ENCODE measurements at regions not wholly inside any gene's neighbourhood (a gene's known extent, or its start where the extent isn't known, plus 50 kb on each side); places are given as distances from the start of the nearest gene placed in this dataset.

DNA sequence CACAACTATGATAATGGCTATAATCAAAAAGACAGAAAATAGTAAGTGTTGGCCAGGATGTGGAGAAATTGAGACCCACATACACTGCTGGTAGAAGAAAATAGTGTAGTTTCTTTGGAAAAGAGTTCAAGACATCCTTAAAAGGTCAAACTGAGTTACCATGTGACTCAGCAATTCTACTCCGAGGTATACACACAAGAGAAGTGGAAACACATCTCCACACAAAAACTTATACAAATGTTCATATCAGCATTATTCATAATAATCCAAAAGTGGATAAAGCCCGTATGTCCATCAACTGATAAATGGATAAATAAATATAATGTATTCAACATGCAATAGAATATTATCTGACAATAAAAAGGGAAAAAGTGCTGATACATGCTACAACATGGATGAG, 532.2 kb downstream of the NR2F1-AS1 start:
- no peak for DNase-seq

GRCh38 chr5:93044859-93045666, 536.0 kb downstream of the NR2F1-AS1 start:
- no peak for DNase-seq

- no peak for DNase-seq
Measured at GRCh38 chr5:93039888-93040287, 541.1 kb downstream of the NR2F1-AS1 start.

DNA sequence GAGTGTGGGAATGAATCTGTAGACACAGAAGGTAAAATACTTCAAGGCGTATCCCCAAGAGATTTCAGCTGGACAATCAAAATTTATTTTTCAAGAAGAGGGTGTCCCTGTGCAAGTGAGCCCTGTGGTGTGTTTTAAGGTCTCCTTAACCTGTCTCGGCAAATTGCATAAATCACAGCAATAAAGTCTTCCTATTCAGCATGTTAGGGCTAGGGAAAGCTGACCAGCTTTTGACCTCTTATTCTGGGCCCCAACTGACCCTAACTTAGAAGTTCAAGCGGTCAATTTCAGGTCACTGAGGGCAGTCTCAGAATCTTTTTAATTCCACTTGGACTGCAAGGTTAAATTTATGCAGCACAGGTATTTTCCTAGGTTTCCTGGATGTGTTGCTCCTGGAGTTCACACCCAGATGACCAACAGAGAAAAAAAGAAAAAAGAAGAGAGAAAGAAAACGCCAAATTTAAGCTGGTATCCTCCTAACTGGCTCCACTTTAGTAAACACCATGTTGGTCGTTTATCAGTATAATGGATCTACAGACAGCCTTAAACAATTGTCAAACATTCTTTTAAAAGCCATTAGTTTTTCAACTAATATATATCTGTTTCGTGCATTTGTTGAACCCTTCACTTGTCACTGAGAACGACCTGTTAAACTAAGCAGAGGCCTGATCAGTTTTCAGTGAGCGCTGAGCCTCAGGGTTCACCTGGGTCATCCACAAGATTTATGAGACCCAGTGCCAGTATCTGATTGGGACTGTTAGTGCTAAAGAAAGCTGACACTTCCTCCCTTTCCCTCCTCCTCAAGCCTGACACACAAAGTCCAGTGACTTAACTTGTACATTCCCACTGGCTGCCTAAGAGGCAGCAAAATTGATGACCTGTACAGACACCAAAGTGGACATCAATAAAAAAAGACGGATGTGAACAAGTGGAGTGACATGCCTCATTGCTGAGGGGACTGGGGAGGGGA, 546.1 kb downstream of the NR2F1-AS1 start:
- no peak for DNase-seq

GRCh38 chr5:93022796-93023447, 558.1 kb downstream of the NR2F1-AS1 start:
- DNase-seq, result no peak

DNA sequence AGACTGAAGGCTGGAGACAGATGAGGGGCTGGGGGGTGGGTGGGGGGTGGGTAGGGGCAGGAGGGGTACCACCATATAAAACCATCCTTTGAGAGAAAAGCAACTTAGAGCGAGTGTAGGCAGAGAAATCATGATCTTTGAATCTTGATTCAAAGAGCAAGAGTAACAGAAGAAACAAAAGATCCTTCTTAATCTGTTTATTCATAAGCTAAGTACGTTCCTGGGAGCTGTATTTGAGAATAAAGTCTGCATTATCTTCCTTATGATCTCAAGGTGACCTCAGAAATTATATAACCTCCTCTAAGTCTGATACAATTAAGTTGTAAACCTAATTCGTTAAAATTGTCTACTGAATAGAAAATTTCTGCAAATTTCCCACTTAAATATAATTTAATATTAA, 558.8 kb downstream of the NR2F1-AS1 start:
- DNase-seq, result no peak

- DNase-seq, result no peak
Measured at GRCh38 chr5:93019896-93020295, 561.1 kb downstream of the NR2F1-AS1 start.

- DNase-seq, result no peak
Measured at GRCh38 chr5:93018461-93018860, 562.6 kb downstream of the NR2F1-AS1 start.

- no peak for DNase-seq
Measured at GRCh38 chr5:93017849-93018248, 563.2 kb downstream of the NR2F1-AS1 start.

DNA sequence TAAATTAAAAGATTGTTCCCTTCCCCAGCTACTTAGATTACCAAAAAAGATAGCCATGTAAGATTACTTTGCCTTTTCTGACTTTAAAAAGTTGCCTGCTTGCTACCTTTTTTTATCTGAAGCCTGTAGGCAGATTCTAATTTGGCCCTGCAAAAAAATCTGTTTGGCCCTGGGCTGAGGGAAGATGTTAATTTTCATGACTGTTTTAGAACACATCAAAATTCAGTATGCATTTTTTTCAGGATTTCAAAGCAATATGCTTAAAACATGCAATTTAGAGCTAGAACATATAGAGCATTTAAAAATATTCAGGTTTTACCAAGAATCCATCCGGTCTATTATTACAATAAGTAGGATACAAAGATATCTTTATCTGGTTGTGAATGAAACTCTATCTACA, 563.6 kb downstream of the NR2F1-AS1 start:
- no peak for DNase-seq

GRCh38 chr5:93010616-93011015, 570.4 kb downstream of the NR2F1-AS1 start:
- no peak for DNase-seq

DNA sequence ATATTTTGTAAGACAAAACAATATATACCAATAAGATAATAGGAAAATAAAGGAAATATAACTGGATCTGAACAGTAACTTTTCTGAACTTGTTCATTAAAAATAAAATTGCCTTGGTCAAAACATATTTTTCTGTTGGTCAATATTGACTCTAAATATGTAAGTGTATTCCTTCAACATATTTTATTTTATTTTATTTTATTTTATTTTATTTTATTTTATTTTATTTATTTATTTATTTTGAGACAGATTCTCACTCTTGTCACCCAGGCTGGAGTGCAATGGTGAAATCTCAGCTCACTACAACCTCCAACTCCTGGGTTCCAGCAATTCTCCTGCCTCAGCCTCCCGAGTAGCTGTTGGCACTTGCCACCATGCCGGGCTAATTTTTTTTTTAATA, 571.0 kb downstream of the NR2F1-AS1 start:
- DNase-seq, result no peak

DNA sequence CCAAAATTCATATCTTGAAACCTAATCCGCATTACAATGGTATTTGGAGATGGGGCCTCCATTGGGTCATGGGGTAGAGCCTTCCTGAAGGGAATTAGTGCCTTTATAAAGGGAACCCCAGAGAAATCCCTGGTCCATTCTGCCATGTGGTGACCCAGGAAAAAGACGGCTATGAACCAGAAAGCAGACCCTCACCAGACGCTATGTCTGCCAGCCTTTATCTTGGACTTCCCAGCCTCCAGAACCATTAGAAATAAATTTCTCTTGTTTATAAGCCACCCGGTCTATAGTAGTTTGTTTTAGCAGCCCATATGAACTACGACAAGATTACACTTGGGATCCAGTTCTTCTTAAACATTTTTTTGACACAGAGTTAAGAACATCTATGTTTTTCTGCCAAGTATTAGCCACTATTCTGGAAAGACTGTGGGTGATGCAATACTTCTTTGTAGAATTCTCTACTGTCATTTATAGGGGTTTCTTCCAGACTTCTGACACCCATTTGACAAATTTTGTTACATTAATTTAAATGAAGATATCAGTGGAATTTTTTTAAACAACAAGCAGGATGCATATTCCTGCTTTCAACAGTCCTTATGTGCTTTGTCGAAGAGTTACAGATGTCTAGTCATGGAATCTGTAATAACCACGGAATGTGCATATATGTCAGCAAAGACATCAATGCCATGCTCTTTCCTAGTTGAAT, 572.4 kb downstream of the NR2F1-AS1 start:
- DNase-seq, result no peak

DNA sequence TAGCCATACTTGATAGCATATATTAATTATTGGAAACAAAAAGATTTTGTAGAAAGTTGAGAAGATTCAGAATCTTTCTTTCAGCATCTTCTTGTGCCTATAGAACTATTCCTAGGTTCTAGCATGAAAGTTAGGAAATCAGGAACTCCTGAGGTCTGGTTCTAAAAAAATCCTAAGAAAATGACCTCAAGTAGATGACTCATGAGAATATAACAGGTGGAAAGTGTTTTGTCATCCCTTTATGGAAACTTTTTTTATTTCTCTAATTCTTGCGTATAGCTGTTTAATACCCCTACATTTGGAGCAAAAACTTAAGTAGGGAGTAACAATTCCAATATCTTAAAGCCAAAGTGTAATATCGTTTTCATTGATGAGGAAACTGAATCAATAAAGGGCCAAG, 574.1 kb downstream of the NR2F1-AS1 start:
- DNase-seq, result no peak

GRCh38 chr5:92998456-92998855, 582.6 kb downstream of the NR2F1-AS1 start:
- no peak for DNase-seq

DNA sequence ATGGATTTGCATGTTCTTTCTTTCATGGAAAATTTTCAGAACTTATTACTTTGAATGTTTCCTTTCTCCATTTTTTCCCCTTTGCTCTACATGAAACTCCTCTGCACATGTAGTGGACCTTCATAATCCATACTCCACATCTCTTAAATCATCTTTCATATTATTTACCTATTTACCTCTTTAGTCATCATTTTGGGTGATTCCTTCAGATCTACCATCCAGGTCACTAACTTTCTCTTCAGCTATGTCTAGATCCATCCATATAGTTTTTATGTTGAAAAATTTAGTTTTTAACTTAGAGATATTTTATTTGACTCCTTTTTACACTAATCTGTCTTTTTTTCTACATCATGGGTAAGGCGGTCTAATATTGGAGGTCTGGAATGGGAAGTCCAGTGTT, 586.6 kb downstream of the NR2F1-AS1 start:
- DNase-seq, result no peak

- no peak for DNase-seq
Measured at GRCh38 chr5:92992073-92992472, 588.9 kb downstream of the NR2F1-AS1 start.

GRCh38 chr5:92991581-92992067, 589.4 kb downstream of the NR2F1-AS1 start:
- DNase-seq, result no peak

DNA sequence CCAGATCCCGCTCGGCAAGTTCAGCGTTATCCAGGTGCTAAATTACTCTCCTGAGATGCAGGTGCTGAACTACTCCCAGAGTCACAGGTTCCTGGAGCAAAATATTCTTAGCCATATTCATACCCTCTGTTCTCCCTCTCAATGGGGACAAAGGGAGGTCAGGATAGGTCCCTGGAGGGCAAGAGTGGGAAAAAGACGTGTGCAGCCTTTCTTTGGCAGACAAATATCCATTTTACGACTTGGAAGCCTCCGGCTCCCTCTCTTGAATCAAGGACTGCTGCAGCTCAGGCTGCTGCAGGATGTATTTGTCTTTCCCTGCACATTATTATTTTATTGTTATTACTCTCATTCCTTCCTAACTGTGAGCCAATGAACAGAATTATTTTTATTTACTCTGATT, 590.2 kb downstream of the NR2F1-AS1 start:
- no peak for DNase-seq

GRCh38 chr5:92981001-92981400, 600.0 kb downstream of the NR2F1-AS1 start:
- DNase-seq, result no peak

DNA sequence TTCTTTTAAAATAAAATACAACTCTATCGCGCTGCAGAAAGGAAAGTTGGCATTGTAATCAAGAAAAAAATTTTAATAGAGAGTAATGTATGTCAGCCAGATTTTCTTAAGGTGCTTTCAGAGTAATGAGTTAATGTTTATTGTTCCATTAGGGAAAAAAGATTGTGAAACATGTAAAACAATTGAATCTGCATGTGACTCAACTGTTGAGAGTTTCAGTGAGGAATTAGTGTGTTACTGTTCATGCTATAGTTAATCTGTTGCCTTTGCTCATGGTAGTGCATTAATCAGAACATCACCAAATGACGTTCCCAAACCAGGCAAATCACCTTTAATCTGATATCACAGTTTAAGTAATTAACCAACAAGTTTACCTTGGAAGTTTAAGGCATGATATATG, 600.5 kb downstream of the NR2F1-AS1 start:
- no peak for DNase-seq

DNA sequence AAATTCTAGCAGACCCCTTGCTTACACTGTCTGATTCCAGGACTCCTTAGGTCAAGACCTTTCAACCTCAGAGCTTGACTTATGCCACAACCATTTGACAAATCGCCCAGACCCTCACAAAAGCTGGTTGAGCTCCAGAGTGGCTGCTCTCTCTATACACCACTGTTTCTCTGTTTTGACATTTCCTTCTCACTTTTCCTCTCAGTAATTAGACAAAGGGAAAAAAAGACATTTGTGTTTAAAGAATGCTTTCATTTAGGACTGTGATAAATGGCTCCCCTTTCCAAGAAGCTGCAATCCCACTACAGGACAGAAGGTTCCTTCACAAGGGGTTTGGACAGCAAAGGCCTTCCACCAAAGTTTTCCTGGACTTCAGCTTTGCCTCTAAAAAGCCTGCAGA, 601.3 kb downstream of the NR2F1-AS1 start:
- DNase-seq, result no peak
